ENCODE measurements at regions not wholly inside any gene's neighbourhood (a gene's known extent, or its start where the extent isn't known, plus 50 kb on each side); places are given as distances from the start of the nearest gene placed in this dataset.

GRCh38 chr16:79847101-79847500 is 246.6 kb upstream of the MAF start:
- Mint-ChIP-seq H3K27ac (no peak overlapping the region), H3K27me3 (ENCODE audit: low read depth) (peaks cover 9% of the 10 kb centered on the region), H3K4me3 (no peak overlapping the region), H3K9me3 (peaks cover 5% of the 10 kb centered on the region), H3K4me1 (peaks cover 19% of the 10 kb centered on the region), H3K36me3 (ENCODE audit: low read depth) (no peaks in the 10 kb centered on the region)
- TF ChIP-seq CTCF (IDR thresholded peaks at IDR 0.05; ENCODE audit: unreplicated experiment in 3 of 3): no peak

GRCh38 chr16:79845734-79846135 is 245.2 kb upstream of the MAF start:
- Mint-ChIP-seq H3K9me3 (no peaks in the 10 kb centered on the region), H3K4me3 (no peak overlapping the region), H3K27ac (no peak overlapping the region), H3K36me3 (ENCODE audit: low read depth) (no peaks in the 10 kb centered on the region), H3K27me3 (ENCODE audit: low read depth) (peaks cover 9% of the 10 kb centered on the region), H3K4me1 (peaks cover 24% of the 10 kb centered on the region)
- no peak for TF ChIP-seq CTCF (IDR thresholded peaks at IDR 0.05; ENCODE audit: unreplicated experiment in 3 of 3)

- Mint-ChIP-seq H3K9me3 (no peaks in the 10 kb centered on the region), H3K27me3 (ENCODE audit: low read depth) (peaks cover 9% of the 10 kb centered on the region), H3K4me1 (peaks cover 20% of the 10 kb centered on the region), H3K4me3 (no peak overlapping the region), H3K27ac (no peak overlapping the region), H3K36me3 (ENCODE audit: low read depth) (no peaks in the 10 kb centered on the region)
- no peak for TF ChIP-seq CTCF (IDR thresholded peaks at IDR 0.05; ENCODE audit: unreplicated experiment in 3 of 3)
Observed at GRCh38 chr16:79845033-79845733, 244.6 kb upstream of the MAF start.

- Mint-ChIP-seq H3K36me3 (ENCODE audit: low read depth) (no peaks in the 10 kb centered on the region), H3K27me3 (ENCODE audit: low read depth) (peaks cover 9% of the 10 kb centered on the region), H3K4me3 (no peak overlapping the region), H3K27ac (no peak overlapping the region), H3K9me3 (no peaks in the 10 kb centered on the region), H3K4me1 (peaks cover 25% of the 10 kb centered on the region)
- TF ChIP-seq CTCF (IDR thresholded peaks at IDR 0.05; ENCODE audit: unreplicated experiment in 3 of 3): no peak
Observed at GRCh38 chr16:79844603-79845002, 244.1 kb upstream of the MAF start.

GRCh38 chr16:79843631-79844043 is 243.1 kb upstream of the MAF start:
- peaks cover 34% of the 10 kb centered on the region for H3K4me1 Mint-ChIP-seq
- no peaks in the 10 kb centered on the region for H3K36me3 Mint-ChIP-seq (ENCODE audit: low read depth)
- H3K27me3 Mint-ChIP-seq (ENCODE audit: low read depth): peaks cover 9% of the 10 kb centered on the region
- no peaks in the 10 kb centered on the region for H3K9me3 Mint-ChIP-seq
- no peak for TF ChIP-seq CTCF (IDR thresholded peaks at IDR 0.05; ENCODE audit: unreplicated experiment in 3 of 3)
- no peak overlapping the region for H3K4me3 Mint-ChIP-seq
- no peak overlapping the region for H3K27ac Mint-ChIP-seq

GRCh38 chr16:79843145-79843544 is 242.6 kb upstream of the MAF start:
- Mint-ChIP-seq H3K27ac (no peak overlapping the region), H3K4me3 (no peak overlapping the region), H3K36me3 (ENCODE audit: low read depth) (no peaks in the 10 kb centered on the region), H3K9me3 (no peaks in the 10 kb centered on the region), H3K27me3 (ENCODE audit: low read depth) (peaks cover 9% of the 10 kb centered on the region), H3K4me1 (peaks cover 33% of the 10 kb centered on the region)
- TF ChIP-seq CTCF (IDR thresholded peaks at IDR 0.05; ENCODE audit: unreplicated experiment in 3 of 3): no peak

Measured in nephron (organoid).